Peyer's patch (tissue), 4 donors: ENCODE measurements at regions not wholly inside any gene's neighbourhood (a gene's known extent, or its start where the extent isn't known, plus 50 kb on each side); places are given as distances from the start of the nearest gene placed in this dataset.

ENCODE experiments used
- POLR2A ChIP-seq, 2 donors: fragments of 450-650 bp; IDR thresholded peaks; one replicate each; pipeline ENCODE4 v1.5.1; 2017; ENCODE audit warnings: antibody characterized with exemption in 2 of 2, mild to moderate bottlenecking in 2 of 2, moderate library complexity in 2 of 2
- TF ChIP-seq, protein P1 (sequence below), 6 experiments: fragments of 450-650 bp in 4 of 6; fragments of 200-600 bp in 2 of 6; sonication (generic) in 1 of 6; IDR thresholded peaks; one replicate each; pipeline ENCODE4 v1.5.1; 2017 to 2019; ENCODE audit warnings: antibody characterized with exemption in 6 of 6, mild to moderate bottlenecking in 3 of 6, moderate library complexity in 1 of 6

- TF ChIP-seq, protein P1, sequence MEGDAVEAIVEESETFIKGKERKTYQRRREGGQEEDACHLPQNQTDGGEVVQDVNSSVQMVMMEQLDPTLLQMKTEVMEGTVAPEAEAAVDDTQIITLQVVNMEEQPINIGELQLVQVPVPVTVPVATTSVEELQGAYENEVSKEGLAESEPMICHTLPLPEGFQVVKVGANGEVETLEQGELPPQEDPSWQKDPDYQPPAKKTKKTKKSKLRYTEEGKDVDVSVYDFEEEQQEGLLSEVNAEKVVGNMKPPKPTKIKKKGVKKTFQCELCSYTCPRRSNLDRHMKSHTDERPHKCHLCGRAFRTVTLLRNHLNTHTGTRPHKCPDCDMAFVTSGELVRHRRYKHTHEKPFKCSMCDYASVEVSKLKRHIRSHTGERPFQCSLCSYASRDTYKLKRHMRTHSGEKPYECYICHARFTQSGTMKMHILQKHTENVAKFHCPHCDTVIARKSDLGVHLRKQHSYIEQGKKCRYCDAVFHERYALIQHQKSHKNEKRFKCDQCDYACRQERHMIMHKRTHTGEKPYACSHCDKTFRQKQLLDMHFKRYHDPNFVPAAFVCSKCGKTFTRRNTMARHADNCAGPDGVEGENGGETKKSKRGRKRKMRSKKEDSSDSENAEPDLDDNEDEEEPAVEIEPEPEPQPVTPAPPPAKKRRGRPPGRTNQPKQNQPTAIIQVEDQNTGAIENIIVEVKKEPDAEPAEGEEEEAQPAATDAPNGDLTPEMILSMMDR (IDR thresholded peaks at IDR 0.05): no peak
- TF ChIP-seq POLR2A (IDR thresholded peaks at IDR 0.05): no peak
Measured at GRCh38 chr1:112320058-112320457, 76.0 kb upstream of the CTTNBP2NL start.
